Right lobe of liver (tissue), 4 donors: ENCODE measurements at regions not wholly inside any gene's neighbourhood (a gene's known extent, or its start where the extent isn't known, plus 50 kb on each side); places are given as distances from the start of the nearest gene placed in this dataset.

Experiments
- CTCF ChIP-seq, 4 donors: fragments of 200-600 bp in 3 of 4; fragments of 450-650 bp in 1 of 4; IDR thresholded peaks; one replicate each; pipeline versions ENCODE4 v1.5.1 to v1.8.0; 2016 to 2022; ENCODE audit warnings: antibody characterized with exemption in 4 of 4, mild to moderate bottlenecking in 2 of 4
- POLR2A ChIP-seq: fragments of 450-650 bp; IDR thresholded peaks from one replicate; pipeline ENCODE4 v1.6.1; 2017; ENCODE audit warnings: antibody characterized with exemption, mild to moderate bottlenecking
- donor health status: DM: no; HTN: no; CAD: no.
- donor health status: DM: no; HTN: no; CAD: no.
- donor health status: DM: no; HTN: yes; CAD: no.

- TF ChIP-seq CTCF (IDR thresholded peaks at IDR 0.05) = no peak
- no peak for TF ChIP-seq POLR2A
These were observed 103.8 kb upstream of the ETV6 start for GRCh38 chr12:11545484-11546330.
